ENCODE measurements at regions not wholly inside any gene's neighbourhood (a gene's known extent, or its start where the extent isn't known, plus 50 kb on each side); places are given as distances from the start of the nearest gene placed in this dataset.

DNA sequence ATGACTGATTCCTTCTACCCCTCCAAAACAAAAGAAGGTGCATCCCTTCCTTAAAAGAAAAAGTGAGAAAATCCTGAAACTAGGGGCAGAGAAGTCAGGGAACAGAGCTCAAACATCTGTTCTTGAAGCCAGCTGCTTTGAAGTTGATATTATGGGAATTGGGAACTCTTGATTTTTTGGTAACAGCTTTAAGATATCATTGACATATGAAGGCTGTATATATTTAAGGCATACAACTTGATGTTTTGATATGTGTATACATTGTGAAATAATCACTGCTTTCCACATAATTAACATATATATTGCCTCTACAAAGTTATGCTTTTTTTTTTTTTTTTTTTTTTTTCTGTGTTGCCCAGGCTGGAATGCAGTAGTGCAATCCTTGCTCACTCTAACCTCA is 117.1 kb downstream of the AKAP11 start:
- H3K27ac ChIP-seq: no peak overlapping the region
- in situ Hi-C loops (cut with HindIII; ENCODE audit: low pct_ligation_motif_present, low sequenced_read_pairs): no loop called here
- TF ChIP-seq, protein P1, sequence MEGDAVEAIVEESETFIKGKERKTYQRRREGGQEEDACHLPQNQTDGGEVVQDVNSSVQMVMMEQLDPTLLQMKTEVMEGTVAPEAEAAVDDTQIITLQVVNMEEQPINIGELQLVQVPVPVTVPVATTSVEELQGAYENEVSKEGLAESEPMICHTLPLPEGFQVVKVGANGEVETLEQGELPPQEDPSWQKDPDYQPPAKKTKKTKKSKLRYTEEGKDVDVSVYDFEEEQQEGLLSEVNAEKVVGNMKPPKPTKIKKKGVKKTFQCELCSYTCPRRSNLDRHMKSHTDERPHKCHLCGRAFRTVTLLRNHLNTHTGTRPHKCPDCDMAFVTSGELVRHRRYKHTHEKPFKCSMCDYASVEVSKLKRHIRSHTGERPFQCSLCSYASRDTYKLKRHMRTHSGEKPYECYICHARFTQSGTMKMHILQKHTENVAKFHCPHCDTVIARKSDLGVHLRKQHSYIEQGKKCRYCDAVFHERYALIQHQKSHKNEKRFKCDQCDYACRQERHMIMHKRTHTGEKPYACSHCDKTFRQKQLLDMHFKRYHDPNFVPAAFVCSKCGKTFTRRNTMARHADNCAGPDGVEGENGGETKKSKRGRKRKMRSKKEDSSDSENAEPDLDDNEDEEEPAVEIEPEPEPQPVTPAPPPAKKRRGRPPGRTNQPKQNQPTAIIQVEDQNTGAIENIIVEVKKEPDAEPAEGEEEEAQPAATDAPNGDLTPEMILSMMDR (IDR thresholded peaks at IDR 0.05; ENCODE audit: low read depth, low read length, missing control alignments): no peak
- no peak overlapping the region for H3K4me3 ChIP-seq (ENCODE audit: low read depth, low read length)
- no peaks in the 10 kb centered on the region for H3K27me3 ChIP-seq (replicated peaks)
- H3K36me3 ChIP-seq (replicated peaks): no peaks in the 10 kb centered on the region
- no peak for DNase-seq

DNA sequence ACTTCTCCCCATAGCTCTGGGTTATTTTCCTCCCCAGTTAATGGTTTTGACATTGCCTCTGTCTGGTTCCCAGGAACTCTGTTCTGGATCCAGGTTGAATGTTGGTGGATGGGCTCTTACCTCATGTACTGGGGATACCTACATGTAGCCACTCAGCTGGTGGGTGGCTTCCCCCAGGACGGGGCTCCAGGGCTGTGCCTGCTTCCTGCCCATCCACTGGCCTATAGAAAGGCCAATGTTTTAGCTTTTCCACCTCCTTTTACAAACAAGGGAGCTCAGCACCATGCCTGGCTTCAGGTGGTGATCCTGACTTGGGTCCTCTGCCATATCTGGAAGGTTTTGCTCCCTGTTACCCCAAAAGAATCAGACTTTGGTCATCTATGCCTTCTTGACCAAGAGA is 120.2 kb downstream of the AKAP11 start:
- no peak for DNase-seq
- Histone ChIP-seq H3K4me3 (ENCODE audit: low read depth, low read length) (no peak overlapping the region), H3K36me3 (replicated peaks) (no peaks in the 10 kb centered on the region), H3K27me3 (replicated peaks) (no peaks in the 10 kb centered on the region), H3K27ac (no peak overlapping the region)
- TF ChIP-seq, protein P1 (IDR thresholded peaks at IDR 0.05; ENCODE audit: low read depth, low read length, missing control alignments): no peak
- in situ Hi-C loops (cut with HindIII; ENCODE audit: low pct_ligation_motif_present, low sequenced_read_pairs): no loop called here

DNA sequence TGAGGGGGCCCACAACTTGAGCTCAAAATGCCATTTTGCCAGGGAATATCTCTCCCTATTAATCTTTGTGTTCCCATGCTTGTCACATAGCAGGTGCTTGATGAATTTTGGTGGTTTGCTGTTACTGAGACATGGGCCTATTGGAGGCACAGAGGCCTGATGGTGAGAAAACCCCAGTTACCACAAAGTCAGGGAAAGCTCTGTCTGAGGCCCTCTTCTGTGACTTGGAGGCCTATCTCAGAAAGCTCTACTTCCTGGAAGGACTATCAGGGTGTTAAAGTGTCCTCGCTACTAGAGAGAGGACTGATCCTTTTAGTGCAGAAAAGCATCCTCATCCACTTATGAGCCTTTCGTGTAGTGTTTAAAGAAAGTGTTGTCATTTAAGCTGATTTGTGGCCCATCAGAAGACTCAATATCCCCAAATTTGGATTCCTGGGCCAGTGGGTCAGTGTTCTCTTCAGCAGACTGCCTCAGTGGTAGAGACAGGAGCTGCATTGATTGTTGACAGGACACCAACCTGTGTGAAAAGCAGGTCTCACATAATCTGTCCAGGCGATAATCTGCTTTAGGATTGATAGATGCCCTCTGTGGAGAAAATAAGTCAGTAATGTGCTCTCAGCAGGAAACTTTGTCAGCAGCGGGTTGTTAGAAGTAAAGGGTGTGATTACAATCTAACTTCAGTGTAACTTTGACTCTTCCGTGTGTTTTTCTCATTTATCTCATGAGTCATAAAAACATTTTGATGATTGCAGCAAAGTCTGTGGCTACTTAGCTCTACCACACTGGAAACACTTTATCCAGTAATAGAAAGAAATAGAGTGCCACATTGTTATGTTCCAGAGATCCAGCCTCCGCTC is 121.0 kb downstream of the AKAP11 start:
- no peak for DNase-seq
- Histone ChIP-seq H3K27ac (no peak overlapping the region), H3K4me3 (ENCODE audit: low read depth, low read length) (no peak overlapping the region), H3K27me3 (replicated peaks) (no peaks in the 10 kb centered on the region), H3K36me3 (replicated peaks) (no peaks in the 10 kb centered on the region)
- in situ Hi-C loops (cut with HindIII; ENCODE audit: low pct_ligation_motif_present, low sequenced_read_pairs): no loop called here
- TF ChIP-seq, protein P1 (IDR thresholded peaks at IDR 0.05; ENCODE audit: low read depth, low read length, missing control alignments): no peak

DNA sequence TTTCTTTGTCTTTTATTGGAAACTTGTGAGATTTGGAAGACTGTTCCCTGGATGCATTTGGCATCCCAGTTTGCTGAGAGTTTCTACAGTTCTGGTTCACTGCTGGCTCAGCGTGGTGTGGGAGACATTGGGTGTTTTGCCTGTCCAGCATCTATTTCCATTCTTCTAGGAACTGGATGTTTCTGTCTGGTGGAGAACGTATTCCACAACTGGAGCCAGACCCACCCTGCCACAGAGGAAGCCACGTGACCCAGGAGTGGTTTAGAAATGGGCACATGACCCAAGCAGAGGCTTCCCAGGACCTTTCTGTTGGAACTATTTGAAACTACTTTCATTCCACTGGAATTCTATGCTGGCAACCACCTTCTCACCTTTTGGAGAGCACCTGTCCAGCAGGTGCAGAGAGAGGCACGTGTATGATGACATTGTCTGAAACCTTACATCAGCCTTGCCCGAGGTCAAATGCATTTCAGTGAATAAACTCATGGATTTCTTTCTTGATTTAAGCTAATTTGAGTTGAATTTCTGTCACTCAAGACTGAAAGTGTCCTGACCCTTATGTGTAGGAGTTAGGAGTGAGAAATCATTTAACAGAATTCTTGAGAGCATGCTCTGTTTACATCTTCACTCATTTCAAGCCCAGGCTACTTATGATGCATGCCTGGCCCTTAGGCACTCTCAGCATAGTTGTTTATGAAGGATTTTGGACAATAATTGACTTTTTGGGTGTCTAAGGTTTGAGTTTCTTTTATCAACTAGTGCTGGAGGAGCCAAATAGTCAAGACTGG is 121.8 kb downstream of the AKAP11 start:
- no peak overlapping the region for H3K4me3 ChIP-seq (ENCODE audit: low read depth, low read length)
- in situ Hi-C loops (cut with HindIII; ENCODE audit: low pct_ligation_motif_present, low sequenced_read_pairs): no loop called here
- DNase-seq: no peak
- TF ChIP-seq, protein P1 (IDR thresholded peaks at IDR 0.05; ENCODE audit: low read depth, low read length, missing control alignments): no peak
- H3K27me3 ChIP-seq (replicated peaks): no peaks in the 10 kb centered on the region
- H3K27ac ChIP-seq: no peak overlapping the region
- no peaks in the 10 kb centered on the region for H3K36me3 ChIP-seq (replicated peaks)

DNA sequence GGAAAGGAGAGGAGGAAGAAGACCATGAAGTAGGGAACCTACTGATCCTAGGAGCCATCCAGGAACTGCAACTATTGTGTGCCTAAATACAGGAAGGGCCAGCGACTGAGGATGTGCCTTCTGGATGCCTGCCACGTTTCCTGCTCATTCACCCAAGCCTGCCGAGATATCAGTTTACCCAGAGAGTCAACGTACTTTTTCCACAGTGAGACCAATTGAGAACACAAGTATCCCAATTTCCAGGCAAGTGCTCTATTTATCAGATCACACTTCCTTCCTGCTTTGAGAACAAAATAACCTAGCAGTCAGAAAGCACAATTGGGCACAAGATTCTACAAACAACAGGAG is 122.4 kb downstream of the AKAP11 start:
- no peak overlapping the region for H3K4me3 ChIP-seq (ENCODE audit: low read depth, low read length)
- H3K27ac ChIP-seq: no peak overlapping the region
- no peaks in the 10 kb centered on the region for H3K27me3 ChIP-seq (replicated peaks)
- TF ChIP-seq, protein P1 (IDR thresholded peaks at IDR 0.05; ENCODE audit: low read depth, low read length, missing control alignments): no peak
- no peaks in the 10 kb centered on the region for H3K36me3 ChIP-seq (replicated peaks)
- no peak for DNase-seq
- in situ Hi-C loops (cut with HindIII; ENCODE audit: low pct_ligation_motif_present, low sequenced_read_pairs): no loop called here

Measured in brain microvascular endothelial cell (primary cell).